ENCODE measurements at regions not wholly inside any gene's neighbourhood (a gene's known extent, or its start where the extent isn't known, plus 50 kb on each side); places are given as distances from the start of the nearest gene placed in this dataset.
A peak's percentile ranks its signal among the peaks of the same experiment; 100 is the strongest.

GRCh38 chr14:76956316-76957090, 72.0 kb downstream of the IRF2BPL start:
- in situ Hi-C loops (cut with HindIII; ENCODE audit: low sequenced_read_pairs): no loop called here
- no peak for TF ChIP-seq CTCF (IDR thresholded peaks at IDR 0.05; ENCODE audit: low read depth, low read length)
- DNase-seq (ENCODE audit: low read depth, low spot score): peak; percentile 92
- no peak overlapping the region for H3K4me3 ChIP-seq (ENCODE audit: low read depth, low read length)

- TF ChIP-seq CTCF (IDR thresholded peaks at IDR 0.05; ENCODE audit: low read depth, low read length): no peak
- in situ Hi-C loops (cut with HindIII; ENCODE audit: low sequenced_read_pairs): no loop called here
- peak; percentile 68 for DNase-seq (ENCODE audit: low read depth, low spot score)
- H3K4me3 ChIP-seq (ENCODE audit: low read depth, low read length): no peak overlapping the region
Measured at GRCh38 chr14:76955575-76956315, 72.8 kb downstream of the IRF2BPL start.

GRCh38 chr14:76954394-76955190, 73.9 kb downstream of the IRF2BPL start:
- in situ Hi-C loops (cut with HindIII; ENCODE audit: low sequenced_read_pairs): no loop called here
- TF ChIP-seq CTCF (IDR thresholded peaks at IDR 0.05; ENCODE audit: low read depth, low read length): no peak
- DNase-seq (ENCODE audit: low read depth, low spot score): no peak
- H3K4me3 ChIP-seq (ENCODE audit: low read depth, low read length): no peak overlapping the region

- no peak overlapping the region for H3K4me3 ChIP-seq (ENCODE audit: low read depth, low read length)
- in situ Hi-C loops (cut with HindIII; ENCODE audit: low sequenced_read_pairs): no loop called here
- TF ChIP-seq CTCF (IDR thresholded peaks at IDR 0.05; ENCODE audit: low read depth, low read length): no peak
- peak; percentile 81 for DNase-seq (ENCODE audit: low read depth, low spot score)
Measured at GRCh38 chr14:76953311-76953945, 75.1 kb downstream of the IRF2BPL start.

GRCh38 chr14:76951166-76951565, 77.3 kb downstream of the IRF2BPL start:
- no peak for DNase-seq (ENCODE audit: low read depth, low spot score)
- in situ Hi-C loops (cut with HindIII; ENCODE audit: low sequenced_read_pairs): no loop called here
- no peak overlapping the region for H3K4me3 ChIP-seq (ENCODE audit: low read depth, low read length)
- no peak for TF ChIP-seq CTCF (IDR thresholded peaks at IDR 0.05; ENCODE audit: low read depth, low read length)

Data from astrocyte of the spinal cord (primary cell).